ENCODE measurements at regions not wholly inside any gene's neighbourhood (a gene's known extent, or its start where the extent isn't known, plus 50 kb on each side); places are given as distances from the start of the nearest gene placed in this dataset.

DNA sequence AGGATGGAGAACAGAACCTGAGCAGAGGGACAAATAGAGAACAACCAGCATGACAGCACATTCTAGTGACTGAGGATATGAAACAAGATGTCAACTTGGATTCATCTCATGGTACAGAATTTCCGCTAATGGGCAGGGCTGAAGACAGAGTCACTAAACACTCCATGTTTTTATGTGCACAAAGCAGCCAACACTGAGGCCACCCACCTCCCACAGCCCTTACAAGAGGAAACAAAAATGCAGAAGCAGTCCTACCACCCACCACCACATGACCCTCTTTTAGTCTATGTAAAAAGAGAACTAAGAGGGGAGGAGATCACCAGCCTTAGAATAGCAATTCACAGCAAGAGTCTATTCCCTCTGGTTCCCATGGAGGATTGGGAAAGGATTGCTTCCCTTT is 131.4 kb upstream of the UBE2E2 start:
- 82 to 96% (median 86%) methylated on average over 1 of the region's 1 CpG for WGBS, 5 donors
- Histone ChIP-seq H3K27me3 (no peaks in the 10 kb centered on the region), H3K4me1 (peaks cover 0 to 4% (median 0%) of the 10 kb centered on the region in 4 donors), H3K36me3 (no peaks in the 10 kb centered on the region), H3K9me3 (no peaks in the 10 kb centered on the region), H3K4me3 (no peak overlapping the region), H3K27ac (no peak overlapping the region)
- TF ChIP-seq POLR2A (IDR thresholded peaks at IDR 0.05) (no peak), EP300 (IDR thresholded peaks at IDR 0.05) (no peak), POLR2AphosphoS5 (IDR thresholded peaks at IDR 0.05) (no peak), CTCF (IDR thresholded peaks at IDR 0.05) (no peak)
- peak in 1 of 2 donors; percentile 44 for DNase-seq
- intact Hi-C loops (cut with DNase I; ENCODE audit: low total_unique reads): no loop called here

GRCh38 chr3:23072693-23073092 is 130.4 kb upstream of the UBE2E2 start:
- intact Hi-C loops (cut with DNase I; ENCODE audit: low total_unique reads): no loop called here
- 68 to 91% (median 84%) methylated on average over 1 of the region's 1 CpG for WGBS, 5 donors
- Histone ChIP-seq H3K36me3 (no peaks in the 10 kb centered on the region), H3K4me1 (peaks cover 0 to 4% (median 0%) of the 10 kb centered on the region in 4 donors), H3K9me3 (no peaks in the 10 kb centered on the region), H3K4me3 (no peak overlapping the region), H3K27ac (no peak overlapping the region), H3K27me3 (no peaks in the 10 kb centered on the region)
- no peak for TF ChIP-seq EP300 (IDR thresholded peaks at IDR 0.05)
- TF ChIP-seq CTCF (IDR thresholded peaks at IDR 0.05): no peak
- TF ChIP-seq POLR2A (IDR thresholded peaks at IDR 0.05): no peak
- no peak for TF ChIP-seq POLR2AphosphoS5 (IDR thresholded peaks at IDR 0.05)
- no peak for DNase-seq

- H3K36me3 ChIP-seq: no peaks in the 10 kb centered on the region
- H3K4me3 ChIP-seq: no peak overlapping the region
- no peak for TF ChIP-seq EP300 (IDR thresholded peaks at IDR 0.05)
- TF ChIP-seq POLR2AphosphoS5 (IDR thresholded peaks at IDR 0.05): no peak
- TF ChIP-seq POLR2A (IDR thresholded peaks at IDR 0.05): no peak
- no peak for TF ChIP-seq CTCF (IDR thresholded peaks at IDR 0.05)
- H3K4me1 ChIP-seq: peaks cover 0 to 4% (median 0%) of the 10 kb centered on the region in 4 donors
- H3K9me3 ChIP-seq: no peaks in the 10 kb centered on the region
- intact Hi-C loops (cut with DNase I; ENCODE audit: low total_unique reads): no loop called here
- no peaks in the 10 kb centered on the region for H3K27me3 ChIP-seq
- H3K27ac ChIP-seq: no peak overlapping the region
- no peak for DNase-seq
- 84 to 94% (median 87%) methylated on average over 5 of the region's 5 CpGs for WGBS, 5 donors
Observed at GRCh38 chr3:23073724-23074305, 129.3 kb upstream of the UBE2E2 start.

DNA sequence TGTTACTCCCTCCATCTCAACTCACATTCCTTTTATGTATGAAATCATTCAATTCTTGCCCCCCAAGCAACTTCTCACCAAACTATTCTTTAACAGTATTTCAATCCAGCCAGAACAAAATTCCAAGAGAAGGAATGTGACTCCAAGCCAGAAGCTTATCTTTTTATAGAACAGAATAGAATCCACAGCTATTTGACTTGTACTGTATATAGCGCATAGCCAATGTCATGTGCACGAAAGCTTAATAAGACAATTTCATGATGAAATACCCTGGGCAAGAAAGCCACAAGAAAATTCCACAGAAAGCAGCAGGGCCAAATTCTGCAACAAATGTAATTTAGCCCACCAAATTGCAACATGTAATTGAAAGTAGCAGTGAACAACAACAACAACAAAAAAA is 127.6 kb upstream of the UBE2E2 start:
- Histone ChIP-seq H3K27me3 (no peaks in the 10 kb centered on the region), H3K4me3 (no peak overlapping the region), H3K27ac (no peak overlapping the region), H3K4me1 (peaks cover 0 to 10% (median 4%) of the 10 kb centered on the region in 4 donors), H3K36me3 (no peaks in the 10 kb centered on the region), H3K9me3 (no peaks in the 10 kb centered on the region)
- peak in 1 of 2 donors; percentile 60 for DNase-seq
- 25 to 62% (median 42%) methylated on average over 2 of the region's 2 CpGs for WGBS, 5 donors
- TF ChIP-seq POLR2A (IDR thresholded peaks at IDR 0.05) (no peak), CTCF (IDR thresholded peaks at IDR 0.05) (no peak), EP300 (IDR thresholded peaks at IDR 0.05) (no peak), POLR2AphosphoS5 (IDR thresholded peaks at IDR 0.05) (no peak)
- intact Hi-C loops (cut with DNase I; ENCODE audit: low total_unique reads): no loop called here

All from stomach (tissue), 8 donors.